HEK293 (cell line): ENCODE measurements at regions not wholly inside any gene's neighbourhood (a gene's known extent, or its start where the extent isn't known, plus 50 kb on each side); places are given as distances from the start of the nearest gene placed in this dataset.

Experiments used
- CTCF ChIA-PET: fragments of 350-600 bp; formaldehyde crosslinking; extraction: SDS; loops from one replicate; lab custom pipeline; 2021; ENCODE audit warnings: antibody characterized with exemption; lab: Yijun Ruan, JAX
- POLR2A ChIA-PET: fragments of 300-600 bp; formaldehyde crosslinking; extraction: SDS; loops from one replicate; lab custom pipeline; 2020; ENCODE audit warnings: antibody characterized with exemption, inconsistent platforms; lab: Yijun Ruan, JAX
- H3K27ac ChIP-seq: fragments of 200-500 bp; sonication (Bioruptor generic); 2 replicates; pipeline ENCODE4 v1.5.1; 2014; ENCODE audit warnings: low read depth, low read length, control low read depth, inconsistent platforms; ENCODE audit errors: extremely low read depth
- H3K36me3 ChIP-seq, 2 experiments: fragments of 200-500 bp in 1 of 2; sonication (Bioruptor generic) in 1 of 2; 1 replicate in 1 of 2; 2 replicates in 1 of 2; pipeline ENCODE4 v1.5.1; 2014 to 2017; ENCODE audit warnings: inconsistent platforms in 2 of 2, low read length in 2 of 2; ENCODE audit not compliant: control insufficient read depth in 2 of 2, insufficient read depth in 1 of 2
- H3K4me1 ChIP-seq: fragments of 200-500 bp; sonication (Bioruptor generic); 2 replicates; pipeline ENCODE4 v1.5.1; 2014; ENCODE audit warnings: mild to moderate bottlenecking, low read length, inconsistent platforms; ENCODE audit not compliant: control insufficient read depth, insufficient read depth
- H3K4me3 ChIP-seq: 2 replicates; pipeline ENCODE4 v1.5.1; 2011; ENCODE audit warnings: low read depth, mild to moderate bottlenecking, control low read depth, low read length, moderate library complexity
- H3K9me3 ChIP-seq: fragments of 200-500 bp; sonication (Bioruptor generic); 2 replicates; pipeline ENCODE4 v1.5.1; 2014; ENCODE audit warnings: low read depth, low read length, inconsistent platforms; ENCODE audit not compliant: control insufficient read depth, insufficient read depth
- KLF1 ChIP-seq: fragments of 450-650 bp; formaldehyde crosslinking; IDR thresholded peaks from 2 replicates; pipeline ENCODE4 v1.5.1; 2016; ENCODE audit warnings: missing biosample characterization, missing genetic modification characterization
- KLF9 ChIP-seq: fragments of 450-650 bp; formaldehyde crosslinking; IDR thresholded peaks from 2 replicates; pipeline ENCODE4 v1.5.1; 2016; ENCODE audit warnings: missing biosample characterization, missing genetic modification characterization, low read depth
- YY1 ChIP-seq: fragments of 450-650 bp; formaldehyde crosslinking; IDR thresholded peaks from 2 replicates; pipeline ENCODE4 v1.5.1; 2018; ENCODE audit warnings: missing biosample characterization, missing genetic modification characterization
- ZBTB48 ChIP-seq: fragments of 450-650 bp; formaldehyde crosslinking; IDR thresholded peaks from 2 replicates; pipeline ENCODE4 v1.5.1; 2016; ENCODE audit warnings: missing biosample characterization, missing genetic modification characterization
- ZFP69B ChIP-seq: fragments of 450-650 bp; formaldehyde crosslinking; IDR thresholded peaks from 2 replicates; pipeline ENCODE4 v1.5.1; 2016; ENCODE audit warnings: missing biosample characterization, missing genetic modification characterization
- ZNF112 ChIP-seq: fragments of 450-650 bp; formaldehyde crosslinking; IDR thresholded peaks from 2 replicates; pipeline ENCODE4 v1.5.0; 2017; ENCODE audit warnings: missing biosample characterization, missing genetic modification characterization
- ZNF157 ChIP-seq: fragments of 450-650 bp; formaldehyde crosslinking; IDR thresholded peaks from 2 replicates; pipeline ENCODE4 v1.5.1; 2016; ENCODE audit warnings: missing biosample characterization, missing genetic modification characterization
- ZNF184 ChIP-seq: fragments of 450-650 bp; IDR thresholded peaks from 2 replicates; pipeline ENCODE4 v1.5.1; 2018; ENCODE audit warnings: missing biosample characterization, mild to moderate bottlenecking, missing genetic modification characterization
- ZNF19 ChIP-seq: fragments of 450-650 bp; formaldehyde crosslinking; IDR thresholded peaks from 2 replicates; pipeline ENCODE4; 2016; ENCODE audit warnings: missing biosample characterization, missing genetic modification characterization, low read depth
- ZNF266 ChIP-seq: fragments of 450-650 bp; formaldehyde crosslinking; IDR thresholded peaks from 2 replicates; pipeline ENCODE4 v1.5.1; 2016; ENCODE audit warnings: missing biosample characterization, missing genetic modification characterization, low read depth
- ZNF292 ChIP-seq: fragments of 450-650 bp; formaldehyde crosslinking; IDR thresholded peaks from 2 replicates; pipeline ENCODE4 v1.5.1; 2016; ENCODE audit warnings: low read depth, missing biosample characterization, missing genetic modification characterization, borderline replicate concordance
- ZNF341 ChIP-seq: fragments of 450-650 bp; formaldehyde crosslinking; IDR thresholded peaks from 2 replicates; pipeline ENCODE4; 2016; ENCODE audit warnings: low read depth, missing biosample characterization, missing genetic modification characterization
- ZNF510 ChIP-seq: fragments of 450-650 bp; formaldehyde crosslinking; IDR thresholded peaks from 2 replicates; pipeline ENCODE4 v1.5.1; 2018; ENCODE audit warnings: mild to moderate bottlenecking, missing genetic modification characterization, missing biosample characterization; ENCODE audit not compliant: insufficient replicate concordance
- ZNF530 ChIP-seq: fragments of 450-650 bp; formaldehyde crosslinking; IDR thresholded peaks from 2 replicates; pipeline ENCODE4 v1.5.1; 2016; ENCODE audit warnings: low read depth, missing biosample characterization, missing genetic modification characterization
- ZNF558 ChIP-seq: fragments of 450-650 bp; formaldehyde crosslinking; IDR thresholded peaks from 2 replicates; pipeline ENCODE4 v1.5.1; 2016; ENCODE audit warnings: missing biosample characterization, missing genetic modification characterization
- ZNF561 ChIP-seq: fragments of 450-650 bp; IDR thresholded peaks from 2 replicates; pipeline ENCODE4 v1.5.1; 2018; ENCODE audit warnings: missing biosample characterization, missing genetic modification characterization, borderline replicate concordance
- ZNF610 ChIP-seq: fragments of 450-650 bp; formaldehyde crosslinking; IDR thresholded peaks from 2 replicates; pipeline ENCODE4 v1.5.1; 2016; ENCODE audit warnings: missing biosample characterization, missing genetic modification characterization, borderline replicate concordance
- ZNF621 ChIP-seq: fragments of 450-650 bp; formaldehyde crosslinking; IDR thresholded peaks from 2 replicates; pipeline ENCODE4 v1.5.1; 2017; ENCODE audit warnings: missing biosample characterization, missing genetic modification characterization
- ZNF660 ChIP-seq: fragments of 450-650 bp; IDR thresholded peaks from 2 replicates; pipeline ENCODE4 v1.5.1; 2018; ENCODE audit warnings: missing biosample characterization, mild to moderate bottlenecking, missing genetic modification characterization
- ZNF768 ChIP-seq: fragments of 450-650 bp; formaldehyde crosslinking; IDR thresholded peaks from 2 replicates; pipeline ENCODE4 v1.5.1; 2018; ENCODE audit warnings: missing biosample characterization, mild to moderate bottlenecking, missing genetic modification characterization
- ZSCAN23 ChIP-seq: fragments of 450-650 bp; formaldehyde crosslinking; IDR thresholded peaks from 2 replicates; pipeline ENCODE4 v1.5.1; 2016; ENCODE audit warnings: missing biosample characterization, missing genetic modification characterization
- TF ChIP-seq, protein P1 (sequence below): fragments of 450-650 bp; formaldehyde crosslinking; IDR thresholded peaks from 2 replicates; pipeline ENCODE4 v1.5.1; 2016; ENCODE audit warnings: missing biosample characterization, missing genetic modification characterization
- TF ChIP-seq, protein P2 (sequence below): fragments of 450-650 bp; formaldehyde crosslinking; IDR thresholded peaks from 2 replicates; pipeline ENCODE4; 2016; ENCODE audit warnings: missing biosample characterization, missing genetic modification characterization
- TF ChIP-seq, protein P3 (sequence below): fragments of 450-650 bp; formaldehyde crosslinking; IDR thresholded peaks from 2 replicates; pipeline ENCODE4 v1.5.1; 2016; ENCODE audit warnings: missing biosample characterization, missing genetic modification characterization

DNA sequence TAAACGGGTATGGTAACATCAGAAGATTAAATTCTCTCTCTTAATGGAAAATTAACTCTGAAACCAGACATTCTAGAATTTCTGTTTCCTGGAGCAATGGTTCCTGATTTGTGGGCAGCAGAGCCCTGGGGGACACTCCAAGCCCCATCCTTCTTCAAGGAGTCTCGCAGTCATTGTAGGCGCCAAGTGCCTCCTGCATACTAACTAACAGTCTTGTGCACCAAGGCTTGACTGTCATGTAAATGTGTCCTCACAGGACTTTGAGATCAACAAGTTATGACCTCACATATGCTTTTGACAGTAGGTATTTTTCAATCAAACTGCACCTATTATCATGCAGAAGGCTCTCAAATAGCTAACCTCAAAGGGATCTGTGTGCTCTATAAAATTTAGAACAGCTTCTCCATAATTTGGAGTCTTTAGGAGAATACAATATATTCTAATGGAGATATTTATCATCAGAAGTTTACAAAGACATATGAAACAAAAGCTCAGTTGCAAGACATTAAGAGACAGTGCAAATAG, 52.1 kb upstream of the COPS8 start:
- Histone ChIP-seq H3K4me3 (no peak overlapping the region), H3K4me1 (no peaks in the 10 kb centered on the region), H3K36me3 (no peaks in the 10 kb centered on the region), H3K27ac (no peak overlapping the region), H3K9me3 (no peaks in the 10 kb centered on the region)
- ChIA-PET CTCF (no interaction called here), POLR2A (no interaction called here)
- TF ChIP-seq ZNF621 (no peak), ZNF157 (tag by site-specific recombination) (no peak), ZBTB48 (no peak), ZNF558 (tag by site-specific recombination) (no peak), ZNF266 (no peak), ZNF510 (tag by site-specific recombination) (no peak), ZSCAN23 (no peak), ZNF19 (tag by site-specific recombination) (no peak), ZNF292 (tag by site-specific recombination) (no peak), ZNF610 (tag by site-specific recombination) (no peak), ZNF530 (tag by site-specific recombination) (no peak), ZFP69B (no peak), ZNF184 (tag by site-specific recombination) (no peak), YY1 (tag by site-specific recombination) (no peak)
- TF ChIP-seq, protein P1, sequence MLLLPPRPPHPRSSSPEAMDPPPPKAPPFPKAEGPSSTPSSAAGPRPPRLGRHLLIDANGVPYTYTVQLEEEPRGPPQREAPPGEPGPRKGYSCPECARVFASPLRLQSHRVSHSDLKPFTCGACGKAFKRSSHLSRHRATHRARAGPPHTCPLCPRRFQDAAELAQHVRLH = no peak
- TF ChIP-seq, protein P2, sequence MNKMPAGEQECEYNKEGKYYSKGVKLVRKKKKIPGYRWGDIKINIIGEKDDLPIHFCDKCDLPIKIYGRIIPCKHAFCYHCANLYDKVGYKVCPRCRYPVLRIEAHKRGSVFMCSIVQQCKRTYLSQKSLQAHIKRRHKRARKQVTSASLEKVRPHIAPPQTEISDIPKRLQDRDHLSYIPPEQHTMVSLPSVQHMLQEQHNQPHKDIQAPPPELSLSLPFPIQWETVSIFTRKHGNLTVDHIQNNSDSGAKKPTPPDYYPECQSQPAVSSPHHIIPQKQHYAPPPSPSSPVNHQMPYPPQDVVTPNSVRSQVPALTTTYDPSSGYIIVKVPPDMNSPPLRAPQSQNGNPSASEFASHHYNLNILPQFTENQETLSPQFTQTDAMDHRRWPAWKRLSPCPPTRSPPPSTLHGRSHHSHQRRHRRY (tag by site-specific recombination) = no peak

DNA sequence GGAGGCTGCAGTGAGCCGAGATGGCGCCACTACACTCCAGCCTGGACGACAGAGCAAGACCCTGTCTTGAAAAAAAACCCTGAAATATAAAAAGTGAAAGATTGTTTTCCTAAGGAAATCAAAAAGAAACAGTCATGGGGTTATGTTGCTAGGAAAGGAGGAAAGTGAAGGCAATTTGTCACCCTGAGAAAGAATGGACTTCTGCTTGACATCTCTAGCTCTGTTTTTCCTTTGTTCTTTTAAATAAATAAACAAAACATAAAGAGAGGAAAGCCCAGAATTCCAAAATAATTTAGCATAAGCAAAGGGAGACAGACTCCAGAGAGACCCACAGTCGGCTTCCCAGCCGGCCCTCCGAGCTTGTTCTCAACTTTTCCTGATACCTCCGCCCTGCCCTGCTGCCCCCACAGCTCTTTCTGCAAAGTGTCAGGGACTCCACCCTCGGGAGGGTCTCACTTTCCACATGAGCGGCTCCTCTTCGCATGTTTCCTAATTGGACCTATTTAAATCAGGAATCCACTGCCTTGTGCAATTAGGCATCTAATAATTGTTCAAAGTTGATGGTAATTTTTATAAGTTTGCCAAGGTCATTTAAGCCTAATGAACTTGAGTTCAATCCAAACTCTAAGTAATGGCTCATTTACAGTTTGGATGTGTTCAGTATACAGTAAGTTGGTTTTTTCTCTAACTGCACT, 49.8 kb upstream of the COPS8 start:
- Histone ChIP-seq H3K4me1 (no peaks in the 10 kb centered on the region), H3K27ac (no peak overlapping the region), H3K4me3 (no peak overlapping the region), H3K36me3 (no peaks in the 10 kb centered on the region), H3K9me3 (no peaks in the 10 kb centered on the region)
- ChIA-PET POLR2A (no interaction called here), CTCF (interaction anchor here (0.6 to 0.7 kb wide), 2 partner anchors 56 to 90 kb away, joined by 4 to 5 read pairs; no protein-coding TSS in a partner anchor)
- TF ChIP-seq ZNF660 (tag by site-specific recombination) (no peak), KLF1 (no peak), ZNF768 (tag by site-specific recombination) (no peak), KLF9 (no peak), ZNF341 (tag by site-specific recombination) (no peak), ZSCAN23 (no peak), ZNF112 (tag by site-specific recombination) (no peak), ZNF561 (tag by site-specific recombination) (no peak), ZNF530 (tag by site-specific recombination) (no peak)
- TF ChIP-seq, protein P3, sequence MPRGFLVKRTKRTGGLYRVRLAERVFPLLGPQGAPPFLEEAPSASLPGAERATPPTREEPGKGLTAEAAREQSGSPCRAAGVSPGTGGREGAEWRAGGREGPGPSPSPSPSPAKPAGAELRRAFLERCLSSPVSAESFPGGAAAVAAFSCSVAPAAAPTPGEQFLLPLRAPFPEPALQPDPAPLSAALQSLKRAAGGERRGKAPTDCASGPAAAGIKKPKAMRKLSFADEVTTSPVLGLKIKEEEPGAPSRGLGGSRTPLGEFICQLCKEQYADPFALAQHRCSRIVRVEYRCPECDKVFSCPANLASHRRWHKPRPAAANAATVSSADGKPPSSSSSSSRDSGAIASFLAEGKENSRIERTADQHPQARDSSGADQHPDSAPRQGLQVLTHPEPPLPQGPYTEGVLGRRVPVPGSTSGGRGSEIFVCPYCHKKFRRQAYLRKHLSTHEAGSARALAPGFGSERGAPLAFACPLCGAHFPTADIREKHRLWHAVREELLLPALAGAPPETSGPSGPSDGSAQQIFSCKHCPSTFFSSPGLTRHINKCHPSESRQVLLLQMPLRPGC (tag by site-specific recombination) = no peak
